ENCODE measurements at regions not wholly inside any gene's neighbourhood (a gene's known extent, or its start where the extent isn't known, plus 50 kb on each side); places are given as distances from the start of the nearest gene placed in this dataset.

- no peak for TF ChIP-seq CTCF (IDR thresholded peaks at IDR 0.05; ENCODE audit: insufficient read depth, low read length)
- TF ChIP-seq POLR2AphosphoS5 (IDR thresholded peaks at IDR 0.05; ENCODE audit: low read depth) = no peak
- no peak for TF ChIP-seq SPI1 (IDR thresholded peaks at IDR 0.05; ENCODE audit: borderline replicate concordance, low read depth)
These were observed 311.4 kb upstream of the RIOK2 start for GRCh38 chr5:97494465-97494864.
